H9 (cell line): ENCODE measurements at regions not wholly inside any gene's neighbourhood (a gene's known extent, or its start where the extent isn't known, plus 50 kb on each side); places are given as distances from the start of the nearest gene placed in this dataset.

ENCODE experiments used
- DNase-seq: peaks from one replicate; pipeline ENCODE4 v3.0.0-alpha.2; 2017
- H2AFZ ChIP-seq: one replicate; pipeline ENCODE4 v1.6.1; 2013; ENCODE audit warnings: mild to moderate bottlenecking, low read length, control low read depth, moderate library complexity
- H2AK5ac ChIP-seq: 2 replicates; pipeline ENCODE4 v1.6.1; 2013; ENCODE audit warnings: low read length, control low read depth, mixed read lengths; ENCODE audit not compliant: insufficient read length
- H2BK120ac ChIP-seq: one replicate; pipeline ENCODE4 v1.6.1; 2013; ENCODE audit warnings: low read depth, mild to moderate bottlenecking, low read length, control low read depth, inconsistent platforms; ENCODE audit not compliant: poor library complexity, severe bottlenecking
- H2BK12ac ChIP-seq: 2 replicates; pipeline ENCODE4 v1.6.1; 2013; ENCODE audit warnings: low read length, control low read depth, mixed read lengths, low read depth; ENCODE audit not compliant: insufficient read length
- H2BK15ac ChIP-seq: 2 replicates; pipeline ENCODE4 v1.6.1; 2013; ENCODE audit warnings: low read depth, low read length, control low read depth
- H2BK20ac ChIP-seq: one replicate; pipeline ENCODE4 v1.6.1; 2013; ENCODE audit warnings: low read depth, mild to moderate bottlenecking, low read length, control low read depth, inconsistent platforms; ENCODE audit not compliant: poor library complexity, severe bottlenecking
- H2BK5ac ChIP-seq: 2 replicates; pipeline ENCODE4 v1.6.1; 2013; ENCODE audit warnings: low read length, control low read depth, mixed read lengths; ENCODE audit not compliant: insufficient read length
- H3K14ac ChIP-seq: 2 replicates; pipeline ENCODE4 v1.6.1; 2013; ENCODE audit warnings: low read length, control low read depth; ENCODE audit not compliant: insufficient read depth
- H3K18ac ChIP-seq: 2 replicates; pipeline ENCODE4 v1.6.1; 2013; ENCODE audit warnings: low read depth, mild to moderate bottlenecking, mixed read lengths, low read length, control low read depth; ENCODE audit not compliant: insufficient read length
- H3K23ac ChIP-seq: 2 replicates; pipeline ENCODE4 v1.6.1; 2013; ENCODE audit warnings: low read length, control low read depth, mixed read lengths, low read depth; ENCODE audit not compliant: insufficient read length
- H3K23me2 ChIP-seq: 2 replicates; pipeline ENCODE4 v1.6.1; 2013; ENCODE audit warnings: low read depth, mild to moderate bottlenecking, mixed read lengths, low read length, control low read depth; ENCODE audit not compliant: insufficient read length, poor library complexity, severe bottlenecking
- H3K27ac ChIP-seq: 2 replicates; pipeline ENCODE4 v1.5.1; 2013; ENCODE audit warnings: low read length, control low read depth, mixed read lengths, low read depth; ENCODE audit not compliant: insufficient read length
- H3K27me3 ChIP-seq: 2 replicates; pipeline ENCODE4 v1.6.1; 2013; ENCODE audit warnings: low read length, control low read depth, inconsistent platforms; ENCODE audit not compliant: insufficient read depth
- H3K4ac ChIP-seq: 2 replicates; pipeline ENCODE4 v1.6.1; 2013; ENCODE audit warnings: low read depth, mild to moderate bottlenecking, control low read depth, inconsistent platforms, low read length, moderate library complexity
- H3K4me1 ChIP-seq: 2 replicates; pipeline ENCODE4 v1.6.1; 2013; ENCODE audit warnings: low read length, control low read depth, inconsistent platforms; ENCODE audit not compliant: insufficient read depth
- H3K4me2 ChIP-seq: 2 replicates; pipeline ENCODE4 v1.6.1; 2013; ENCODE audit warnings: low read length, control low read depth, mixed read lengths; ENCODE audit not compliant: insufficient read length, insufficient read depth
- H3K56ac ChIP-seq: 2 replicates; pipeline ENCODE4 v1.6.1; 2013; ENCODE audit warnings: low read depth, mild to moderate bottlenecking, mixed read lengths, low read length, control low read depth; ENCODE audit not compliant: insufficient read length
- H3K79me1 ChIP-seq: 2 replicates; pipeline ENCODE4 v1.6.1; 2013; ENCODE audit warnings: low read depth, mild to moderate bottlenecking, moderate library complexity, low read length, control low read depth, inconsistent platforms; ENCODE audit not compliant: insufficient read depth, poor library complexity, severe bottlenecking
- H3K79me2 ChIP-seq: 2 replicates; pipeline ENCODE4 v1.6.1; 2013; ENCODE audit warnings: low read length, control low read depth, inconsistent platforms; ENCODE audit not compliant: insufficient read depth
- H3K9ac ChIP-seq: 2 replicates; pipeline ENCODE4 v1.6.1; 2013; ENCODE audit warnings: low read length, control low read depth, mixed read lengths; ENCODE audit not compliant: insufficient read length; ENCODE audit errors: extremely low read depth
- H3K9me3 ChIP-seq: one replicate; pipeline ENCODE4 v1.6.1; 2013; ENCODE audit warnings: low read depth, low read length, inconsistent platforms; ENCODE audit not compliant: control insufficient read depth
- H3T11ph ChIP-seq: one replicate; pipeline ENCODE4 v1.6.1; 2013; ENCODE audit warnings: mild to moderate bottlenecking, low read length, control low read depth, inconsistent platforms
- H4K20me1 ChIP-seq: one replicate; pipeline ENCODE4 v1.6.1; 2013; ENCODE audit not compliant: control insufficient read depth, insufficient read length, insufficient read depth
- H4K5ac ChIP-seq: 2 replicates; pipeline ENCODE4 v1.6.1; 2013; ENCODE audit warnings: low read depth, mild to moderate bottlenecking, mixed read lengths, low read length, control low read depth; ENCODE audit not compliant: insufficient read length
- H4K8ac ChIP-seq: replicated peaks from 2 replicates; pipeline ENCODE4 v1.6.1; 2013; ENCODE audit warnings: low read length, control low read depth, mixed read lengths, low read depth; ENCODE audit not compliant: insufficient read length
- H4K91ac ChIP-seq: 2 replicates; pipeline ENCODE4 v1.6.1; 2013; ENCODE audit warnings: low read depth, mild to moderate bottlenecking, moderate library complexity, mixed read lengths, low read length, control low read depth; ENCODE audit not compliant: insufficient read length
- H3K27ac Mint-ChIP-seq, 3 experiments: 2 replicates in 2 of 3; 3 replicates in 1 of 3; pipeline ENCODE4 v1.8.0; 2020 to 2021; ENCODE audit warnings: mixed read lengths in 3 of 3, mild to moderate bottlenecking in 1 of 3, moderate library complexity in 1 of 3
- H3K27me3 Mint-ChIP-seq: 2 replicates; pipeline ENCODE4 v1.8.0; 2021; ENCODE audit warnings: low read depth, mild to moderate bottlenecking, moderate library complexity, mixed read lengths
- H3K36me3 Mint-ChIP-seq, 3 experiments: 2 replicates in 2 of 3; 3 replicates in 1 of 3; pipeline ENCODE4 v1.8.0; 2020 to 2021; ENCODE audit warnings: low read depth in 3 of 3, mixed read lengths in 3 of 3; ENCODE audit not compliant: insufficient read depth in 1 of 3
- H3K4me1 Mint-ChIP-seq, 2 experiments: 2 replicates each; pipeline ENCODE4 v1.8.0; 2020; ENCODE audit warnings: mixed read lengths in 2 of 2
- H3K4me3 Mint-ChIP-seq, 2 experiments: 2 replicates in 1 of 2; 3 replicates in 1 of 2; pipeline ENCODE4 v1.8.0; 2020 to 2021; ENCODE audit warnings: mild to moderate bottlenecking in 2 of 2, mixed read lengths in 2 of 2, moderate library complexity in 1 of 2
- H3K9me3 Mint-ChIP-seq, 2 experiments: 2 replicates in 1 of 2; 3 replicates in 1 of 2; pipeline ENCODE4 v1.8.0; 2020; ENCODE audit warnings: mild to moderate bottlenecking in 2 of 2, mixed read lengths in 2 of 2, moderate library complexity in 1 of 2
- WGBS: extraction: QIAGEN DNeasy Blood & Tissue Kit; methylation state at CpG from one replicate; pipeline ENCODE4 v1.1.7; 2013; ENCODE audit warnings: missing lambda C conversion rate, low lambda C conversion rate, mixed read lengths; ENCODE audit not compliant: insufficient read length; ENCODE audit errors: extremely low coverage; 5-methylcytosine and 5-hydroxymethylcytosine counted together
- TF ChIP-seq, protein P1 (sequence below): fragments of 200-600 bp; sonication (generic); conservative IDR thresholded peaks from 3 replicates; pipeline ENCODE4 v1.8.0; 2021; ENCODE audit warnings: antibody characterized with exemption, mild to moderate bottlenecking

DNA sequence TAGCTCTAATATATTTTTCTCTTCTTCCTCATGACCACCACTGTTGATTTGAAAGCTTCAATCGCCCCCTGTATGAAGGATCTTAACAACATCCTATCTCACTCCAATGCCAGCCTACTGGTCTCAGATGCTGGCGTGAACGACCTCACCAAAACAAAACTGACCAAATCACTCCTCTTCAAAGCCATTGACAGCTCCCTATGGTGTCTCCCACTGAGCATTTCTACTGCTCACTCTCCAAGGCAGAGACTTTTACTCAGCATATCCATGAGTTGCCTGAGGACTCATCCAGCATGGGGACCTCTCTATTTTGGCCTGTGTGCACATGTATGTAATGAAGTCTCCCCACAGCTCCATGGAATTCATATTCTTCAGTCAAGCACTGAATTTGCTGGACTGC is 520.4 kb downstream of the TFAP2B start:
- H3K18ac ChIP-seq, result no peak overlapping the region
- H3T11ph ChIP-seq, result no peak overlapping the region
- no peak overlapping the region for H2BK5ac ChIP-seq
- H4K5ac ChIP-seq, result no peak overlapping the region
- WGBS, result no CpG with 5 or more reads among the region's 3 CpGs
- Mint-ChIP-seq H3K4me3 (no peak overlapping the region), H3K27me3 (peaks cover 10% of the 10 kb centered on the region), H3K9me3 (no peaks in the 10 kb centered on the region), H3K36me3 (no peaks in the 10 kb centered on the region), H3K27ac (no peak overlapping the region), H3K4me1 (no peaks in the 10 kb centered on the region)
- H3K9me3 ChIP-seq, result no peaks in the 10 kb centered on the region
- H3K27ac ChIP-seq, result no peak overlapping the region
- H3K23me2 ChIP-seq, result no peaks in the 10 kb centered on the region
- DNase-seq, result no peak
- H3K56ac ChIP-seq, result no peak overlapping the region
- no peak overlapping the region for H3K14ac ChIP-seq
- no peak overlapping the region for H2BK12ac ChIP-seq
- TF ChIP-seq, protein P1, sequence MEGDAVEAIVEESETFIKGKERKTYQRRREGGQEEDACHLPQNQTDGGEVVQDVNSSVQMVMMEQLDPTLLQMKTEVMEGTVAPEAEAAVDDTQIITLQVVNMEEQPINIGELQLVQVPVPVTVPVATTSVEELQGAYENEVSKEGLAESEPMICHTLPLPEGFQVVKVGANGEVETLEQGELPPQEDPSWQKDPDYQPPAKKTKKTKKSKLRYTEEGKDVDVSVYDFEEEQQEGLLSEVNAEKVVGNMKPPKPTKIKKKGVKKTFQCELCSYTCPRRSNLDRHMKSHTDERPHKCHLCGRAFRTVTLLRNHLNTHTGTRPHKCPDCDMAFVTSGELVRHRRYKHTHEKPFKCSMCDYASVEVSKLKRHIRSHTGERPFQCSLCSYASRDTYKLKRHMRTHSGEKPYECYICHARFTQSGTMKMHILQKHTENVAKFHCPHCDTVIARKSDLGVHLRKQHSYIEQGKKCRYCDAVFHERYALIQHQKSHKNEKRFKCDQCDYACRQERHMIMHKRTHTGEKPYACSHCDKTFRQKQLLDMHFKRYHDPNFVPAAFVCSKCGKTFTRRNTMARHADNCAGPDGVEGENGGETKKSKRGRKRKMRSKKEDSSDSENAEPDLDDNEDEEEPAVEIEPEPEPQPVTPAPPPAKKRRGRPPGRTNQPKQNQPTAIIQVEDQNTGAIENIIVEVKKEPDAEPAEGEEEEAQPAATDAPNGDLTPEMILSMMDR, result no peak
- no peak overlapping the region for H3K23ac ChIP-seq
- H3K4ac ChIP-seq, result no peak overlapping the region
- no peaks in the 10 kb centered on the region; the same call in 1 of the 2 replicates for H3K4me1 ChIP-seq
- H4K91ac ChIP-seq, result no peak overlapping the region
- H2AK5ac ChIP-seq, result no peak overlapping the region
- H2BK20ac ChIP-seq, result no peak overlapping the region
- no peak overlapping the region for H3K9ac ChIP-seq
- no peak overlapping the region for H2AFZ ChIP-seq
- no peak overlapping the region for H3K4me2 ChIP-seq
- no peaks in the 10 kb centered on the region for H4K20me1 ChIP-seq
- no peak overlapping the region for H2BK120ac ChIP-seq
- no peaks in the 10 kb centered on the region for H3K79me1 ChIP-seq
- H3K27me3 ChIP-seq, result no peaks in the 10 kb centered on the region
- no peaks in the 10 kb centered on the region for H3K79me2 ChIP-seq
- no peak overlapping the region for H2BK15ac ChIP-seq
- no peak overlapping the region for H4K8ac ChIP-seq
